Ectodermal cell (in vitro differentiated cells): ENCODE measurements at regions not wholly inside any gene's neighbourhood (a gene's known extent, or its start where the extent isn't known, plus 50 kb on each side); places are given as distances from the start of the nearest gene placed in this dataset.

Source experiments
- H3K27ac ChIP-seq: 2 replicates; pipeline ENCODE4 v1.7.0; 2013; ENCODE audit warnings: mild to moderate bottlenecking, low read depth, low read length; ENCODE audit not compliant: insufficient read depth, poor library complexity, severe bottlenecking
- H3K27me3 ChIP-seq: 2 replicates; pipeline ENCODE4 v1.7.0; 2013; ENCODE audit warnings: mild to moderate bottlenecking, low read length; ENCODE audit not compliant: insufficient read depth, control insufficient read depth, poor library complexity, severe bottlenecking
- H3K36me3 ChIP-seq: one replicate; pipeline ENCODE4 v1.7.0; 2013; ENCODE audit warnings: low read length; ENCODE audit not compliant: control insufficient read depth, insufficient read depth
- H3K4me1 ChIP-seq: one replicate; pipeline ENCODE4 v1.7.0; 2013; ENCODE audit warnings: low read length; ENCODE audit not compliant: control insufficient read depth, insufficient read depth
- H3K4me3 ChIP-seq: 2 replicates; pipeline ENCODE4 v1.7.0; 2013; ENCODE audit warnings: low read depth, low read length, control low read depth; ENCODE audit not compliant: insufficient read depth
- H3K9me3 ChIP-seq: 2 replicates; pipeline ENCODE4 v1.7.0; 2013; ENCODE audit warnings: mild to moderate bottlenecking, low read length, moderate library complexity; ENCODE audit not compliant: control insufficient read depth
- WGBS, 2 experiments: methylation state at CpG; one replicate each; pipeline ENCODE4 v1.1.7; 2013; ENCODE audit warnings: missing lambda C conversion rate in 2 of 2; 5-methylcytosine and 5-hydroxymethylcytosine counted together

DNA sequence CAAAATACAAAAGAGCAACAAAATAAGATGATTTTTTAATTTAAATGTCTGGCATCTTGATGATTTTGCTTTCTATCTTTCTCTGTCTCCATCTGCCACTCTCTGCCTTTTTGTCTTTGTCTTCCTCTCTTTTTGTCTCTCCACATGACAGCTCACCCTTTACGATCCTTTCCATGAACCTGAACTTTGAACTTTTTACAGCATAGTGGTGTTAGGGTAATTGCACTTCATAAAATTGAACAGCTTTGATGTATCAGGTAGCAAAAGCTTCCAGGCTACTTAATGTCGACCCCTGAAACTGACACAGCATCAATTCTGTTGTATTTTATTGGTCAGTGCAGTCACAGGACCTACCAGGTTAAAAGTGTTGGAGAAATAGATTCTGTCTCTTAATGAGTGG is 1517.0 kb downstream of the ADGRL3 start:
- Histone ChIP-seq H3K4me3 (no peak overlapping the region), H3K36me3 (no peaks in the 10 kb centered on the region), H3K27me3 (no peaks in the 10 kb centered on the region), H3K4me1 (no peaks in the 10 kb centered on the region), H3K9me3 (no peaks in the 10 kb centered on the region), H3K27ac (no peak overlapping the region)
- 85 to 90% methylated on average over 2 of the region's 2 CpGs for WGBS, 2 experiments

GRCh38 chr4:62711575-62711974 is 1511.4 kb downstream of the ADGRL3 start:
- no peak overlapping the region for H3K4me3 ChIP-seq
- H3K9me3 ChIP-seq, result no peaks in the 10 kb centered on the region
- no peaks in the 10 kb centered on the region for H3K4me1 ChIP-seq
- H3K27ac ChIP-seq, result no peak overlapping the region
- H3K27me3 ChIP-seq, result no peaks in the 10 kb centered on the region
- WGBS, 2 experiments, result 63 to 94% methylated on average over 1 of the region's 1 CpG
- no peaks in the 10 kb centered on the region for H3K36me3 ChIP-seq

DNA sequence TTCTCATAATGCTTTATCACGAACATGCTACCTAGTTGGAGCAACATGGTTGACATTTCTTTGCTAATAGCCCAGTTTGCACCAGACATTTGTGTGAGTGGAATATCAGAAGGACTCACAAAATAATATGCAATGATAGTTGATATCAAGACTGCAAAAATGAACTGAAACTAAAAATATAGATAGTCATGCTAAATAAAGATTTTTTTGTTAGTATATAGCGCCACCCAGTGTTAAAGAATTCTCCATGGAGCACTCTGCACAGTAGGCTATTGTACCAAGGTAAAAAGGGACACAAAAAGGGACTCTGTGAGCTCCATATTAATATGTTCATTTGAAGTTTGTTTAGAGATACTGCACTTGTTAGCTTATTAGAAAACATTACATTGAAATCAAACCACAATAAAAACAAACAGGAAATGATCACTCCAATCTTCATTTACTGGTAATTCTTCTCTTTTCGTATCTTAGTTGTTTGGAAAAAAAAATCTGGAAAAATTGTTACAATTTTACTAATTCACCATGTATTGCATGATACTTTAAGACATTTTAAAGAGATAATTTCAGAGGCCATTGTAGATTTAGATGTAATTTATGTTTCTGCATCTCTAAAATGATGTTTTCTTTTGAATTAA is 1509.6 kb downstream of the ADGRL3 start:
- no peak overlapping the region for H3K4me3 ChIP-seq
- 47 to 50% methylated on average over 2 of the region's 3 CpGs for WGBS, 2 experiments
- no peaks in the 10 kb centered on the region for H3K27me3 ChIP-seq
- no peak overlapping the region for H3K27ac ChIP-seq
- H3K9me3 ChIP-seq, result no peaks in the 10 kb centered on the region
- H3K36me3 ChIP-seq, result no peaks in the 10 kb centered on the region
- no peaks in the 10 kb centered on the region for H3K4me1 ChIP-seq

DNA sequence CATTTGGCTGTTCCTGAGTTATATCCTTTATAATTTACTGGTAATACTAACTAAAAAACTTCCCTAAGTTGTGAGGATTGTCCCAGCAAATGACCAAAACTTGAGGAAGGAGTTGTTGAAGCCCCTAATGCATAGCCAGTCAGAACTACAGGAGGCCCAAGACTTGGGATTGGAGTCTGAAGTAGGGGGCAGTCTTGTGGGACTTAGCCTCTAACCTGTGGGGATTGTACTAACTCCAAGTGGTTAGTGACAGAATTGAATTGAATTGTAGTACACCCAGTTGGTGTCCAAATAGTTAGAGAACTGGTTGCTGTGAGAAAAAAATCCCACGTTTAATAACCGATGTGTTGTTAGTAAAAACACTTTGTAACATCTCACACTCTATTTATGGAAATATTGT is 1506.3 kb downstream of the ADGRL3 start:
- no peaks in the 10 kb centered on the region for H3K36me3 ChIP-seq
- no peaks in the 10 kb centered on the region for H3K9me3 ChIP-seq
- no peaks in the 10 kb centered on the region for H3K27me3 ChIP-seq
- H3K27ac ChIP-seq, result no peak overlapping the region
- no peaks in the 10 kb centered on the region for H3K4me1 ChIP-seq
- no CpG with 5 or more reads among the region's 2 CpGs for WGBS, 2 experiments
- H3K4me3 ChIP-seq, result no peak overlapping the region

DNA sequence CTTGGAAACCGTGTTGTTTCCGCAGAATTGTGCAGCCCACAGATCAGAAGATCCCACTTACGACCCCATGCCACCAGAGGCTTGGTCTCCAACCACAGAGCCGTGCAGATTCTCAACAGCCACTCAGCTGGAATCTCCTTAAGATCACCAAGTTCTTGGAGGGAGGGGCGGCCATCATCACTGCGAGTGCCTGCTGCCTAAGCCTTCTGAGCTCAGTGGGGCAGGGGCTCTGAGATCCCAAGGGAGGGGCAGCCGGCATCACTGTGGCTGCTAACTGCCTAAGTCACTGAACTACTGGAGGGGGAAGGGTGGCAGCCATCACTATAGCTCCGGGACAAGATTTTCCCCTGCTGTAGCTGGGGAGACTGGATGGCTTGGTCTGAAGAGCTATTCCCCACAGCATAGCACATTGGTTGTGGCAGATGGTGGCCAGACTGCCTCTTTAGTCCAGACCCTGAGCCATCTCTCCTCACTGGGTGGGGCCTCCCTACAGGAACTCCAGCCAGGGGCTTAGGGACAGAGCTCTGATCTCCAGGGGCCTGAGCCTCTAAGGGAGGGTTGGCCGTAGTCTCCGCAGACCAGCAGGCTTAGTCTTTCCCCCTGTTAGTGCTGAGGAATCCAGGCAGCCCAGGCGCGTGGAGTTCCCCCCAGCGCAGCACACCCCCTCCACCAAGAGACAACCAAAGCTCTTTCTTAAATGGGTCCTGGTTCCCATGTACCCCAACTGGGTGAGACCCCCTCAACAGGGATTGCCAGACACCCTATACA is 1483.9 kb downstream of the ADGRL3 start:
- Histone ChIP-seq H3K27ac (no peak overlapping the region), H3K27me3 (no peaks in the 10 kb centered on the region), H3K4me3 (no peak overlapping the region), H3K36me3 (no peaks in the 10 kb centered on the region), H3K4me1 (no peaks in the 10 kb centered on the region), H3K9me3 (no peaks in the 10 kb centered on the region)
- WGBS, 2 experiments, result 94 to 96% methylated on average over 13 of the region's 13 CpGs

DNA sequence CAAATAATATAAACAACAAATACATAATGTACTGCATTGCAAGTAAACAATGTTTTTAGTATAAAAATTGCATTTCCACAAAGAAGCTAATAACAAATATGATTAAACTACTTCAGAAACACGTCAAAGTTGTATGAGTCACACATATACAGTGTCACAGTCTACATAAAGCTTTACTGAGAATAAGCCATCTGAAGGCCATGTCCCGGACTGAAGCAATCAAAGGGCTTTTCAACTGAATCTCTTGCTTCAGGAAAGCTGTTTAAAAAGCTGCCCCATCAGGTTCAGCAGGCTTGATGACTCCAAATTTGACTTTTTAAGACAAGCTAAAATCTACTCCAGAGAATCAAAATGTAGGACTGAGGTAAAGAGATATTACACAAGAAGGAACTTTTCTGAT is 1476.8 kb downstream of the ADGRL3 start:
- Histone ChIP-seq H3K36me3 (no peaks in the 10 kb centered on the region), H3K27me3 (no peaks in the 10 kb centered on the region), H3K27ac (no peak overlapping the region), H3K4me1 (no peaks in the 10 kb centered on the region), H3K9me3 (no peaks in the 10 kb centered on the region), H3K4me3 (no peak overlapping the region)
- 80 to 93% methylated on average over 2 of the region's 2 CpGs for WGBS, 2 experiments

GRCh38 chr4:62670514-62670913 is 1470.4 kb downstream of the ADGRL3 start:
- no peaks in the 10 kb centered on the region for H3K27me3 ChIP-seq
- no peaks in the 10 kb centered on the region for H3K4me1 ChIP-seq
- no peaks in the 10 kb centered on the region for H3K9me3 ChIP-seq
- H3K4me3 ChIP-seq, result no peak overlapping the region
- 91 to 93% methylated on average over 2 of the region's 2 CpGs for WGBS, 2 experiments
- H3K36me3 ChIP-seq, result no peaks in the 10 kb centered on the region
- H3K27ac ChIP-seq, result no peak overlapping the region

DNA sequence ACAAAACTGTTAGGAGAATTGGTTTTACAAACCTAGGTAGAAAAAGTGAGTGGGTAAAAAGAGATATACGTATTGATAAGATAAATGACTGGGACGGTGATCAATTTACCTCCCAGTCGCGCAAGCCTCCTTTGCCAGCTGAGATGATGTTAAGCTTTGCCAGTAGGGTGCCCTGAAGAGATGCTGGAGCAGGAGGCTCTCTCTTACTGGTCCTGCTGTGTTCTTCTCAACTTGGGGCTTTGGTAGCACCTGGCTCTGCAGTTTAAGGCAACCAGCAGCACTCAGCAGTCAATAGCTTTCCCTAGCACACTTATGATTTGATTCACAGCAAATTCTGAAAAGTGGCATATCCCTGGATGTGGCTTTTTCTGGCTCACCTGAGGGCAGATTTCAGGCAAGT is 1461.7 kb downstream of the ADGRL3 start:
- H3K27me3 ChIP-seq, result no peaks in the 10 kb centered on the region
- no peaks in the 10 kb centered on the region for H3K9me3 ChIP-seq
- no peak overlapping the region for H3K27ac ChIP-seq
- no peaks in the 10 kb centered on the region for H3K4me1 ChIP-seq
- no peak overlapping the region for H3K4me3 ChIP-seq
- no peaks in the 10 kb centered on the region for H3K36me3 ChIP-seq
- WGBS, 2 experiments, result 80 to 82% methylated on average over 4 of the region's 4 CpGs

- Histone ChIP-seq H3K27me3 (no peaks in the 10 kb centered on the region), H3K27ac (no peak overlapping the region), H3K4me3 (no peak overlapping the region), H3K36me3 (no peaks in the 10 kb centered on the region), H3K9me3 (no peaks in the 10 kb centered on the region), H3K4me1 (no peaks in the 10 kb centered on the region)
- 90 to 94% methylated on average over 1 of the region's 1 CpG for WGBS, 2 experiments
Measured at GRCh38 chr4:62656006-62656405, 1455.9 kb downstream of the ADGRL3 start.

- Histone ChIP-seq H3K27ac (no peak overlapping the region), H3K36me3 (no peaks in the 10 kb centered on the region), H3K4me3 (no peak overlapping the region), H3K27me3 (no peaks in the 10 kb centered on the region), H3K9me3 (no peaks in the 10 kb centered on the region), H3K4me1 (no peaks in the 10 kb centered on the region)
- 16 to 22% methylated on average over 2 to 3 of the region's 3 CpGs for WGBS, 2 experiments
Measured at GRCh38 chr4:62644372-62644771, 1444.2 kb downstream of the ADGRL3 start.
